NCI-H1694 (cell line): ENCODE measurements at regions not wholly inside any gene's neighbourhood (a gene's known extent, or its start where the extent isn't known, plus 50 kb on each side); places are given as distances from the start of the nearest gene placed in this dataset.
"Not testable (repeated sequence)": the region's sequence is repeated elsewhere in the genome, so short reads cannot be mapped to it uniquely, and the experiment has no call there.

Experiments used
- DNase-seq: peaks from one replicate; lab custom pipeline; 2025; lab: John Stamatoyannopoulos, UW

GRCh38 chr11:86145439-86146156 is 76.7 kb upstream of the PICALM start:
- no peak for DNase-seq

- no peak for DNase-seq
Observed at GRCh38 chr11:86144846-86145245, 76.0 kb upstream of the PICALM start.

- DNase-seq = not testable (repeated sequence)
Observed at GRCh38 chr11:86144087-86144486, 75.2 kb upstream of the PICALM start.

GRCh38 chr11:86143087-86144030 is 74.5 kb upstream of the PICALM start:
- DNase-seq = no peak

- no peak for DNase-seq
Observed at GRCh38 chr11:86142170-86142569, 73.3 kb upstream of the PICALM start.

GRCh38 chr11:86141727-86142126 is 72.8 kb upstream of the PICALM start:
- no peak for DNase-seq

GRCh38 chr11:86140334-86140990 is 71.6 kb upstream of the PICALM start:
- DNase-seq = no peak

GRCh38 chr11:86138958-86139357 is 70.1 kb upstream of the PICALM start:
- DNase-seq = no peak

GRCh38 chr11:86136538-86136937 is 67.7 kb upstream of the PICALM start:
- DNase-seq = no peak

- no peak for DNase-seq
Observed at GRCh38 chr11:86135319-86135714, 66.4 kb upstream of the PICALM start.

- no peak for DNase-seq
Observed at GRCh38 chr11:86134580-86135318, 65.9 kb upstream of the PICALM start.

GRCh38 chr11:86132667-86133249 is 63.9 kb upstream of the PICALM start:
- no peak for DNase-seq

- DNase-seq = no peak
Observed at GRCh38 chr11:86129740-86130540, 61.1 kb upstream of the PICALM start.

- DNase-seq = no peak
Observed at GRCh38 chr11:86128914-86129313, 60.0 kb upstream of the PICALM start.

- no peak for DNase-seq
Observed at GRCh38 chr11:86126862-86127261, 58.0 kb upstream of the PICALM start.

- no peak for DNase-seq
Observed at GRCh38 chr11:86124251-86125233, 55.7 kb upstream of the PICALM start.

- DNase-seq = no peak
Observed at GRCh38 chr11:86122773-86123172, 53.9 kb upstream of the PICALM start.

GRCh38 chr11:86120807-86121206 is 51.9 kb upstream of the PICALM start:
- no peak for DNase-seq

GRCh38 chr11:86119906-86120305 is 51.0 kb upstream of the PICALM start:
- DNase-seq = no peak
